GM12872 (cell line): ENCODE measurements at regions not wholly inside any gene's neighbourhood (a gene's known extent, or its start where the extent isn't known, plus 50 kb on each side); places are given as distances from the start of the nearest gene placed in this dataset.

Experiments
- TF ChIP-seq, protein P1 (sequence below): IDR thresholded peaks from 3 replicates; pipeline ENCODE4 v1.5.1; 2011; ENCODE audit warnings: low read depth, mild to moderate bottlenecking, low read length, moderate library complexity; ENCODE audit not compliant: insufficient read depth

DNA sequence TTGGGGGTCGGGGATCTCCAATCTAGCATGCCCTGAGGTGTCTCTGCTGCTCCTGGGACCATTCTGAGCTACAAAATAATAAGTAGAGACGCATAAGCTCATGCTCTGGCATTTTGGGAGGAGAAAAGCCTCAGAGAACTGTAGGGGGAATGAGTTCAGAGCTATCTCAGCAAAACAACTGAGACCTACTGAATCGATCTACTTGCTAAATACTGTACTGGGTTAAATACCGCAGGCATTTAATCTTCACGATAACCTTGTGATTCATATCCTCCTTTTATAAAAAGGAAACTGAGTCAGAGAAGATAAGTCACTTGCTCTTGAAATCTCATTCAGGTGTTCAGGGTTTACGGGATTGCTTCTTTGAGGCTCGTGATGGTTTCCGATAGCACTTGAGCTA lies 468.1 kb downstream of the FGF9 start:
- TF ChIP-seq, protein P1, sequence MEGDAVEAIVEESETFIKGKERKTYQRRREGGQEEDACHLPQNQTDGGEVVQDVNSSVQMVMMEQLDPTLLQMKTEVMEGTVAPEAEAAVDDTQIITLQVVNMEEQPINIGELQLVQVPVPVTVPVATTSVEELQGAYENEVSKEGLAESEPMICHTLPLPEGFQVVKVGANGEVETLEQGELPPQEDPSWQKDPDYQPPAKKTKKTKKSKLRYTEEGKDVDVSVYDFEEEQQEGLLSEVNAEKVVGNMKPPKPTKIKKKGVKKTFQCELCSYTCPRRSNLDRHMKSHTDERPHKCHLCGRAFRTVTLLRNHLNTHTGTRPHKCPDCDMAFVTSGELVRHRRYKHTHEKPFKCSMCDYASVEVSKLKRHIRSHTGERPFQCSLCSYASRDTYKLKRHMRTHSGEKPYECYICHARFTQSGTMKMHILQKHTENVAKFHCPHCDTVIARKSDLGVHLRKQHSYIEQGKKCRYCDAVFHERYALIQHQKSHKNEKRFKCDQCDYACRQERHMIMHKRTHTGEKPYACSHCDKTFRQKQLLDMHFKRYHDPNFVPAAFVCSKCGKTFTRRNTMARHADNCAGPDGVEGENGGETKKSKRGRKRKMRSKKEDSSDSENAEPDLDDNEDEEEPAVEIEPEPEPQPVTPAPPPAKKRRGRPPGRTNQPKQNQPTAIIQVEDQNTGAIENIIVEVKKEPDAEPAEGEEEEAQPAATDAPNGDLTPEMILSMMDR, result no peak

DNA sequence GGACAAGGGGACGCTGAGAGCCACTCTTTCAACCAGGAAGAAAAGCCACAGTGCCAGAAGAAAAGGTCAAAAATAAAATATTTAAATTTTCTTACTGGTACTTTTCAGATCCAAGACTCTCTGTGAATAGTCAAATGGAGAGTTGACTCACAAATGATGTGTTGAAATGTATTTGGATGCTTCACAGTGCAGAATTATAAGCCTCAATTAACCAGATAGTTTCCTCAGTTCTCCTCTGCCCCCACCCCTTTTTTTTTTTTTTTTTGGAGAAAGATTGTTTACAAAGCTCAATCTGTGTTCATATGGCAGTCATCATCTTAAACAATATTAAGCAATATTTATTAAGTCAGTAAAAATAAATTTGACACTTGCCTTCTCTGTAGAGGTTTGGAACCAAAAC lies 470.8 kb downstream of the FGF9 start:
- TF ChIP-seq, protein P1, result no peak

DNA sequence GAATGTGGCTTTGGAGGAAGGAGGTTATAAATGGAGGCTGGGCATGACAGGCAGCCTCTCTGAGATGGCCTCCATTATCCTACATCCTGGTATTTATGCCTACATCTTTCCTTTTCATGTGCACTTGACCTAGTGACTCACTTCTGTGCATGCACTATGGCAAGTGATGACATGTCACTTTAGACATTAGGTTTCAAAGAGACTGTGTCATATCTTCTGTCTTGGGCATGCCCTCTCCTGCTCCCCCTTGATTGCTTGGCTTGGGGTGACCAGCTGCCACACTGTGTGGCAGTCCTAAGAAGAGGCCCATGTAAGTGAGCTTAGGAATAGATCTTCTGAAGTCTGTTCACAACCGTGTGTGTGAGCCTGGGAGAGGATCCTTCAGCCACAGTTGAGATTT lies 472.8 kb downstream of the FGF9 start:
- TF ChIP-seq, protein P1, result no peak

DNA sequence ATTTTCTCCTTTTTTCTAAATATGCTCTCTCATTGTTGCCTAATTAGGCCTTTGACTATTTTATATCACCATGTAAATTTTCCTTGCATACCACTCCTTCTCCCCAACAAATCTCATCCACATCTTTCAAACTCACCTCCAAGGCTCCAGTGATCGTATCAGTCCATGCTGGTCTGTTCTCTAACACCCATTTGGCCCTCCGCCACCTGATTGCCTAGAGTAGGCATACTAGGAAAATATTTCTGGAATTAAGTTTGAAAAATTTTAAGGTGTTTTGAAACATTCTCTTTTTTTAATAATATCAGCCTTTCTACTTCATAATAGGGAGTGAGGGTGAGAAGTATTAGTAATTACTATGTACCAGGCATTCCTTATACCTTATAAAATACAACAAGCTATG lies 473.9 kb downstream of the FGF9 start:
- TF ChIP-seq, protein P1, result no peak

DNA sequence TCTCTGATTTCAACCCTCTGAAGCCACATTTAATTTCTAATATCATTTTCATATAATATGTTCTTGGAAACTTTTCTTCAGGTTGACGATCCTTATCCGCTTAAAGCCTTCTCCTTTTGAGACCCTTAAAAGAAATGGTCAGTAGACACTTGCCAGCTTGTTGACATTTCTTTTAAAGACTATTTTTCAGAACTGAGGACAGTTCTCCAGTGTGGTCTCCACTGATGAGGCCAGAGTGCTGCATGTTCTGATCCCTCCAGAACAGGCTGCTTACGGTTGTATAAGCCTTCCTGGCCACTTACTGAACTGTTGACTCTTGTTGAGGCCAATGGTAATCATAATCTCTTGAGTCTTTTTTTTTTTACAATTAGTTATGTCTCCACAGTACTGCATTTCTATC lies 477.3 kb downstream of the FGF9 start:
- TF ChIP-seq, protein P1, result no peak

DNA sequence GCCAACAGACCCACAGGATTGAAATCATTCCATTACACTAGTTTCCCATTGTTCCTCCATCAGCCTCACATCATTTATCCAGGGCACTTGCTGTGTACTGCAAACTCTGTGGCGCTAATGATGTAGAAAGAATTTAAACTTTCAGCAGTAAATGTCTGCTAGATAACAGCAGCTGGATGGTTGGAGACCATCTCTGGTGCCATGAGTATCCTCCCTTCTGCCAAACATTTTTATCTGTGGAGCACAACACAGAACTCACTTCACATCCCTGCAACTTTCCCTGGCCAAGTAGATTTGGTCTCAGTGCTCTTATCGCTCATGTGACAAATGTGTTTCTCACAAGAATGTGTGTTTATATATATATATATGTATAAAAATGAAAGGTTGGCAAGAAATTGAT lies 481.9 kb downstream of the FGF9 start:
- TF ChIP-seq, protein P1, result no peak

DNA sequence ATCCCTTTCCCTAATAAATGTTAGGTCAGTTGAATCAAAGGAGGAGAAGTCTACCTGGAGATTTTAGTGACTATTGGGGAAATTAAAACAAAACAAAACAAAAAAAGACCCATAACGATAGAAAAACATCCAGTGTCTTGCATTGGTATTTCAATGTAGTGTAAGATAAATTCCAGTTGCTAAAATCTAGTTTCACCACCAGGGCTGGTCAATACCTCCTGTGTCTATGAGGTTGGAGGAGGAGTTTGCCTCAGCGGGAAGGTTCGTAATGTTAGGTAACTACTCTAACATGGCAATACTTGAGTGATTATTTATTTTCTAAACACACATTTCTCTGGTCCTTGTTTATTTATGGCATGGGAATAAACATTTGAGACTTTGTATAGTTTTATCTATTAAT lies 483.2 kb downstream of the FGF9 start:
- TF ChIP-seq, protein P1, result no peak

DNA sequence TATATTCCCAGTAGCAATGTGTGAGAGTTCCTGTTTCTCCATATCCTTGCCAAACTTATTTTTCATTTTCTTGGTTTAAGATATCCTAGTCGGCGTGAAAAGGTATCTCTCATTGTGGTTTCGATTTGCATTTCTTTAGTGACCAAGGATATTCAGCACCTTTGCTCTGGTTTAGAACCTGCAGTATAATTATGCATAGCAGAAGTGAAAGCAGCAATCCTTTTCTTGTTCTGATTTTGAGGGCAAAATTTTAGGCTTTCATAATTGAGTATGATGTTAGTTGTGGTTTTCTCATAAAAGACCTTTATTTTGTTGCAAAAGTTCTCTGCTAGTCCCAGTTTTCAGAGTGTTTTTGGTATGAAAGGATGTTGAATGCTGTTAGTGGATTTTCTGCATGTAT lies 491.0 kb downstream of the FGF9 start:
- TF ChIP-seq, protein P1, result no peak
